Left ventricle myocardium inferior (tissue), 1 donor: ENCODE measurements at regions not wholly inside any gene's neighbourhood (a gene's known extent, or its start where the extent isn't known, plus 50 kb on each side); places are given as distances from the start of the nearest gene placed in this dataset.

Experiments
- DNase-seq: peaks from one replicate; pipeline ENCODE4 v3.0.0-alpha.2; 2020
- H3K27ac ChIP-seq: fragments of 200-600 bp; replicated peaks from 2 replicates; pipeline ENCODE4 v1.8.0; 2021
- H3K27me3 ChIP-seq: fragments of 200-600 bp; 2 replicates; pipeline ENCODE4 v1.8.0; 2021; ENCODE audit warnings: low read depth
- H3K36me3 ChIP-seq: fragments of 200-600 bp; 2 replicates; pipeline ENCODE4 v1.8.0; 2021
- H3K4me1 ChIP-seq: fragments of 200-600 bp; 2 replicates; pipeline ENCODE4 v1.8.0; 2021
- H3K4me3 ChIP-seq: fragments of 200-600 bp; 2 replicates; pipeline ENCODE4 v1.8.0; 2021; ENCODE audit warnings: mild to moderate bottlenecking, moderate library complexity
- H3K9me3 ChIP-seq: fragments of 200-600 bp; replicated peaks from 2 replicates; pipeline ENCODE4 v1.8.0; 2021
- intact Hi-C: fragments of 100-400 bp; cut with micrococcal nuclease; formaldehyde crosslinking; loops from one replicate; pipeline ENCODE4 v1.11.0; 2022
- TF ChIP-seq, protein P1 (sequence below): fragments of 200-600 bp; IDR thresholded peaks from 2 replicates; pipeline ENCODE4 v1.8.0; 2021; ENCODE audit warnings: antibody characterized with exemption, mild to moderate bottlenecking, borderline replicate concordance
- donor health status: DM: no; HTN: yes; CAD: no; lungs with severe emphysema.

DNA sequence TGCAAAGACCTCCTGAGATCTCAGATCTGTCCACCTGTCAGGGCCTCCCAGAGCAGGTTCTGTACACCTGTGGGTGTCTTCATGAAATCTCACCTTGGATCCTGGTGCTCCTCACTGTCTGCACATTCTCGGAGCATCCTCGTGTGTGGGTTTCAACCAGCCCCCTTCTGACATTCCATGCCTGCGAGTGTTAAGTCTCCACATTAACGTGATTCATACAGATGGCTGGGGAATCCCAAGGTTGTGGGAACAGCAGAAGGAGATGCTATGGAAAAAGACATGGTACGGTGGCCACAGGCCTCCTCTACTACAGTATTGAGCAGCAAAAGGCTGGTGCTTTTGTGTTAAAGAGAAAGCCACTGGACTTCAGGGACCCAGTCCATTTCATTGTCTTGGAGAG, 556.5 kb downstream of the DHX35 start:
- no peaks in the 10 kb centered on the region for H3K4me1 ChIP-seq
- H3K36me3 ChIP-seq, result no peaks in the 10 kb centered on the region
- H3K4me3 ChIP-seq, result no peak overlapping the region
- TF ChIP-seq, protein P1, sequence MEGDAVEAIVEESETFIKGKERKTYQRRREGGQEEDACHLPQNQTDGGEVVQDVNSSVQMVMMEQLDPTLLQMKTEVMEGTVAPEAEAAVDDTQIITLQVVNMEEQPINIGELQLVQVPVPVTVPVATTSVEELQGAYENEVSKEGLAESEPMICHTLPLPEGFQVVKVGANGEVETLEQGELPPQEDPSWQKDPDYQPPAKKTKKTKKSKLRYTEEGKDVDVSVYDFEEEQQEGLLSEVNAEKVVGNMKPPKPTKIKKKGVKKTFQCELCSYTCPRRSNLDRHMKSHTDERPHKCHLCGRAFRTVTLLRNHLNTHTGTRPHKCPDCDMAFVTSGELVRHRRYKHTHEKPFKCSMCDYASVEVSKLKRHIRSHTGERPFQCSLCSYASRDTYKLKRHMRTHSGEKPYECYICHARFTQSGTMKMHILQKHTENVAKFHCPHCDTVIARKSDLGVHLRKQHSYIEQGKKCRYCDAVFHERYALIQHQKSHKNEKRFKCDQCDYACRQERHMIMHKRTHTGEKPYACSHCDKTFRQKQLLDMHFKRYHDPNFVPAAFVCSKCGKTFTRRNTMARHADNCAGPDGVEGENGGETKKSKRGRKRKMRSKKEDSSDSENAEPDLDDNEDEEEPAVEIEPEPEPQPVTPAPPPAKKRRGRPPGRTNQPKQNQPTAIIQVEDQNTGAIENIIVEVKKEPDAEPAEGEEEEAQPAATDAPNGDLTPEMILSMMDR, result no peak
- no peak for DNase-seq
- peaks cover 7% of the 10 kb centered on the region for H3K27me3 ChIP-seq
- intact Hi-C loops, result no loop called here
- H3K9me3 ChIP-seq, result peaks cover 6% of the 10 kb centered on the region
- no peak overlapping the region for H3K27ac ChIP-seq

DNA sequence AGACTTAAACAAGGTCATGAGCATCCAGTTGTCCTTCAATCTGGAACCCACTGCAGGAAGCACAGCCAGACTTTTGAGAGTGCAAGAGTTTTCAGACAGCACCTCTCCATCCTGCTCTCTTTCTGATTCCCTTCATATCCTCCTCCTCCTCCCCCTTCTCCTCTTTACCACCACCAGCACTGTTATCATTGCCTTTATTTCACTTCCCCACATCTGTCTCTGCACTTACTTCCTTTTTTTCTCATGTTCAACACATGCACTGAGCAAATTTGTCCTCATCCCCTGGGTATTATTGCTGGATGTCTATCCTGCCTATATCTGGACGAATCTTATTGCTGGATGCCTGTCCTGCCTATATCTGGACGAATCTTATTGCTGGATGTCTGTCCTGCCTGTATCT, 554.8 kb downstream of the DHX35 start:
- intact Hi-C loops, result no loop called here
- no peaks in the 10 kb centered on the region for H3K4me1 ChIP-seq
- H3K9me3 ChIP-seq, result peaks cover 6% of the 10 kb centered on the region
- H3K4me3 ChIP-seq, result no peak overlapping the region
- H3K27ac ChIP-seq, result no peak overlapping the region
- peaks cover 7% of the 10 kb centered on the region for H3K27me3 ChIP-seq
- TF ChIP-seq, protein P1, result no peak
- H3K36me3 ChIP-seq, result no peaks in the 10 kb centered on the region
- no peak for DNase-seq

DNA sequence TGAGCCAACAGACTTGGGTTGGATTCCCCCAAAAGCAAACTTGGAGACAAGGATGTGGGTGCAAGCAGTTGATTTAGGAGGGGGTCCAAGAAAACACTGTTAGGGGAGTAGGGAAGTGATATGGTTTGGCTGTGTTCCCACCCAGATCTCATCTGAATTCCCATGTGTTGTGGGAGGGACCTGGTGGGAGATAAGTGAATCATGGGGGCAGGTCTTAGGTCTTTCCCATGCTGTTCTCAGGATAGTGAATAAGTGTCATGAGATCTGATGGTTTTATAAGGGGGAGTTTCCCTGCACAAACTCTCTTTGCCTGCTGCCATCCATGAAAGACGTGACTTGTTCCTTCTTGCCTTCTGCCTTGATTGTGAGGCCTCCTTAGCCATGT, 542.6 kb downstream of the DHX35 start:
- H3K27ac ChIP-seq, result no peak overlapping the region
- no peak for DNase-seq
- H3K4me1 ChIP-seq, result no peaks in the 10 kb centered on the region
- TF ChIP-seq, protein P1, result no peak
- no peak overlapping the region for H3K4me3 ChIP-seq
- no peaks in the 10 kb centered on the region for H3K36me3 ChIP-seq
- intact Hi-C loops, result no loop called here
- peaks cover 1% of the 10 kb centered on the region for H3K9me3 ChIP-seq
- peaks cover 4% of the 10 kb centered on the region for H3K27me3 ChIP-seq

DNA sequence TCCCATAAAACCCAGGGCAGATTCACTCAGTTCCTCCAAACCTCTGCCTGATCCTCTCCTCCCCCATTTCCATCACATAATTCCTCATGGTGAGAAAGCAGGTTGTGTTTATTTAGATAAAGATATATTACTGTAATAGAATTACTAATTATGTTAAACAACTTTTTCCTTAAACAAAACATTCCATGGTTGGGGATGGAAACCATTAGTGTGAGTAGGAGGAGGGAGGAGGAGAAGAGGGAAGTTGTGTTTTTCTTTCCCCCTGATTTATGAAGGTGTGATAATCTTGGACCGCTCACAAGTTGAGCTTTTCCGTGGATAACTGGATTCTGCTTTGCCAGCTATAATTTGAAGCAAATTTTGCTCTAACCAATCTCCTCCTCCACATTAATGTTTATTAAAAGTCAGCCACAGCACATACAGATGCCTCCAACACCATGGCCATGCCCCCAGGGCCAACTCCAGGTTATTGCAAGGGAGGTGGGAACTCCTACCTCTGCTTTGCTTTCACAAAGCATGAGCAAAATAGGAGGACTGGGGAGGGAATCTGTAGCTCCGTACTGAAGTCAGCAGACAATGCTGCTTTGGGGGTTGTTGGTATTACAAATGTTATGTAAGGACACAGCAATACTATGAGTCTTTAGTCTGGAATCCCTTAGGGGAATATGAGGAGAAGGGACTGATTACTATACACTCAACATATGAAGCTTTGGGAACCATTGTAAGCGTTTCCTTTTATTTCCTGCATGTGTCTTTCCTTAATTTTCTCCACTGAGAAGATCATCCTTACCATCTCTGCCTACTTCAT, 542.0 kb downstream of the DHX35 start:
- no peak overlapping the region for H3K4me3 ChIP-seq
- peaks cover 4% of the 10 kb centered on the region for H3K27me3 ChIP-seq
- H3K4me1 ChIP-seq, result no peaks in the 10 kb centered on the region
- DNase-seq, result no peak
- H3K27ac ChIP-seq, result no peak overlapping the region
- intact Hi-C loops, result no loop called here
- H3K9me3 ChIP-seq, result no peaks in the 10 kb centered on the region
- H3K36me3 ChIP-seq, result no peaks in the 10 kb centered on the region
- TF ChIP-seq, protein P1, result no peak

DNA sequence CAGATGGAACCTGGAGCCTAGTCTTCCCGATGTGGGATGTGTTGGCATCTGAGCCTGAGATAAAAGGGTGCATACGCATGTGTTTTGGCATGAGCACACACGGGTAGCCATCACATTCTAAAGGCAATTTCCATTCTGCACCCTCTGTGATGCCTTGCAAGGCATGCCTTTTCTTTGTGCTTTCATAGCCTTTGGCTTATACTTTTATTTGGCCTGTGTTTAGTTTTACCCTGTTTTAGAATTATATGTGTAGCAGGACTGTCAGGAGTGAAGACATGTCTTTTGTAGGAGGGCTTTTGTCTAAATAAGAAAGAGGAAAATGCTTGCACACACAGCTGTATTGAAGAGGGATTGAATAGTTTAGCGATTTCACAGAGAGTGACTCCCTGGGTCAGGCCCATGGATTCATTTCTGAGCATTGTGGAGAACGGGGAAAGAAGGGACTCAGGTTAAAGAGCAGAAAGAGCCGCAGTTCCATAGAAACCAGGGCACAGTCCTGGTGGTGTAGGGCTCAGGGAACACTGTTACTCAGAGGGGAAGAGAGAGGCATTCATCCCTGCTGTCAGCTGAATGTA, 530.2 kb downstream of the DHX35 start:
- no peak for DNase-seq
- no peaks in the 10 kb centered on the region for H3K4me1 ChIP-seq
- peaks cover 22% of the 10 kb centered on the region for H3K9me3 ChIP-seq
- TF ChIP-seq, protein P1, result no peak
- intact Hi-C loops, result no loop called here
- H3K4me3 ChIP-seq, result no peak overlapping the region
- no peaks in the 10 kb centered on the region for H3K36me3 ChIP-seq
- no peak overlapping the region for H3K27ac ChIP-seq
- H3K27me3 ChIP-seq, result no peaks in the 10 kb centered on the region
